Peyer's patch (tissue), 4 donors: ENCODE measurements at regions not wholly inside any gene's neighbourhood (a gene's known extent, or its start where the extent isn't known, plus 50 kb on each side); places are given as distances from the start of the nearest gene placed in this dataset.
"Not testable (repeated sequence)": the region's sequence is repeated elsewhere in the genome, so short reads cannot be mapped to it uniquely, and the experiment has no call there.

ENCODE experiments used
- CTCF ChIP-seq, 6 experiments: fragments of 450-650 bp in 4 of 6; fragments of 200-600 bp in 2 of 6; sonication (generic) in 1 of 6; IDR thresholded peaks; one replicate each; pipeline ENCODE4 v1.5.1; 2017 to 2019; ENCODE audit warnings: antibody characterized with exemption in 6 of 6, mild to moderate bottlenecking in 3 of 6, moderate library complexity in 1 of 6
- POLR2A ChIP-seq, 2 donors: fragments of 450-650 bp; IDR thresholded peaks; one replicate each; pipeline ENCODE4 v1.5.1; 2017; ENCODE audit warnings: antibody characterized with exemption in 2 of 2, mild to moderate bottlenecking in 2 of 2, moderate library complexity in 2 of 2

- TF ChIP-seq CTCF, POLR2A (IDR thresholded peaks at IDR 0.05): not testable (repeated sequence)
These were observed 580.3 kb downstream of the SLCO4C1 start for GRCh38 chr5:101715790-101716189.
